ENCODE measurements at regions not wholly inside any gene's neighbourhood (a gene's known extent, or its start where the extent isn't known, plus 50 kb on each side); places are given as distances from the start of the nearest gene placed in this dataset.

- DNase-seq (ENCODE audit: low read depth), result no peak
- TF ChIP-seq CTCF (IDR thresholded peaks at IDR 0.05; ENCODE audit: control insufficient read depth, insufficient read depth, low read depth, low read length, missing control alignments), result no peak
- H3K4me3 ChIP-seq (ENCODE audit: control insufficient read depth, low read depth, low read length), result no peak overlapping the region
These were observed 1506.5 kb downstream of the TBC1D22A start for GRCh38 chr22:48268771-48269552.

- no peak for DNase-seq (ENCODE audit: low read depth)
- no peak overlapping the region for H3K4me3 ChIP-seq (ENCODE audit: control insufficient read depth, low read depth, low read length)
- TF ChIP-seq CTCF (IDR thresholded peaks at IDR 0.05; ENCODE audit: control insufficient read depth, insufficient read depth, low read depth, low read length, missing control alignments), result no peak
These were observed 1505.8 kb downstream of the TBC1D22A start for GRCh38 chr22:48268293-48268692.

GRCh38 chr22:48267681-48268080, 1505.2 kb downstream of the TBC1D22A start:
- DNase-seq (ENCODE audit: low read depth), result no peak
- no peak for TF ChIP-seq CTCF (IDR thresholded peaks at IDR 0.05; ENCODE audit: control insufficient read depth, insufficient read depth, low read depth, low read length, missing control alignments)
- no peak overlapping the region for H3K4me3 ChIP-seq (ENCODE audit: control insufficient read depth, low read depth, low read length)

- H3K4me3 ChIP-seq (ENCODE audit: control insufficient read depth, low read depth, low read length), result no peak overlapping the region
- no peak for DNase-seq (ENCODE audit: low read depth)
- no peak for TF ChIP-seq CTCF (IDR thresholded peaks at IDR 0.05; ENCODE audit: control insufficient read depth, insufficient read depth, low read depth, low read length, missing control alignments)
These were observed 1502.7 kb downstream of the TBC1D22A start for GRCh38 chr22:48265000-48265625.

- no peak overlapping the region for H3K4me3 ChIP-seq (ENCODE audit: control insufficient read depth, low read depth, low read length)
- TF ChIP-seq CTCF (IDR thresholded peaks at IDR 0.05; ENCODE audit: control insufficient read depth, insufficient read depth, low read depth, low read length, missing control alignments), result no peak
- no peak for DNase-seq (ENCODE audit: low read depth)
These were observed 1502.1 kb downstream of the TBC1D22A start for GRCh38 chr22:48264586-48264985.

GRCh38 chr22:48263791-48264351, 1501.4 kb downstream of the TBC1D22A start:
- TF ChIP-seq CTCF (IDR thresholded peaks at IDR 0.05; ENCODE audit: control insufficient read depth, insufficient read depth, low read depth, low read length, missing control alignments), result no peak
- H3K4me3 ChIP-seq (ENCODE audit: control insufficient read depth, low read depth, low read length), result no peak overlapping the region
- DNase-seq (ENCODE audit: low read depth), result no peak

All from AG09309 (cell line).